CD4-positive, alpha-beta memory T cell (primary cell): ENCODE measurements at regions not wholly inside any gene's neighbourhood (a gene's known extent, or its start where the extent isn't known, plus 50 kb on each side); places are given as distances from the start of the nearest gene placed in this dataset.

Experiments
- CTCF ChIA-PET: fragments of 350-600 bp; sonication (Branson Sonifier 250); formaldehyde crosslinking; loops from one replicate; lab custom pipeline; 2021; ENCODE audit warnings: inconsistent platforms; ENCODE audit not compliant: partially characterized antibody; lab: Charles Lee
- POLR2A ChIA-PET: fragments of 350-600 bp; sonication (Branson Sonifier 250); formaldehyde crosslinking; loops from one replicate; lab custom pipeline; 2021; ENCODE audit not compliant: partially characterized antibody; lab: Charles Lee
- DNase-seq, 5 donors: peaks; one replicate each; pipeline versions ENCODE4 v3.0.0 to v3.0.0-alpha.2; 2020 to 2022; ENCODE audit warnings: mixed read lengths in 1 of 5
- H3K27ac ChIP-seq: one replicate; pipeline ENCODE4 v1.7.0; 2013; ENCODE audit warnings: low read depth, low read length
- H3K27me3 ChIP-seq: 2 replicates; pipeline ENCODE4 v1.7.0; 2013; ENCODE audit warnings: mild to moderate bottlenecking, low read length, moderate library complexity; ENCODE audit not compliant: insufficient read depth
- H3K36me3 ChIP-seq: 2 replicates; pipeline ENCODE4 v1.7.0; 2013; ENCODE audit warnings: mild to moderate bottlenecking, low read length, moderate library complexity; ENCODE audit not compliant: insufficient read depth
- H3K4me1 ChIP-seq: 2 replicates; pipeline ENCODE4 v1.7.0; 2013; ENCODE audit warnings: mild to moderate bottlenecking, low read length, moderate library complexity; ENCODE audit not compliant: insufficient read depth
- H3K4me3 ChIP-seq, 2 donors: one replicate each; pipeline ENCODE4 v1.7.0; 2013; ENCODE audit warnings: low read length in 2 of 2, mild to moderate bottlenecking in 1 of 2
- H3K9me3 ChIP-seq, 2 donors: one replicate each; pipeline ENCODE4 v1.7.0; 2013; ENCODE audit warnings: low read length in 2 of 2, control low read depth in 1 of 2; ENCODE audit not compliant: control insufficient read depth in 1 of 2
- H3K27ac Mint-ChIP-seq, 7 donors: one replicate each; pipeline ENCODE4 v1.8.0; 2020 to 2021; ENCODE audit warnings: mixed read lengths in 7 of 7, mild to moderate bottlenecking in 6 of 7, inconsistent platforms in 3 of 7, moderate library complexity in 3 of 7
- H3K27me3 Mint-ChIP-seq, 2 donors: one replicate each; pipeline ENCODE4 v1.8.0; 2020 to 2021; ENCODE audit warnings: mixed read lengths in 2 of 2
- H3K36me3 Mint-ChIP-seq, 2 donors: one replicate each; pipeline ENCODE4 v1.8.0; 2020 to 2021; ENCODE audit warnings: mixed read lengths in 2 of 2, inconsistent platforms in 1 of 2, mild to moderate bottlenecking in 1 of 2
- H3K4me1 Mint-ChIP-seq, 4 donors: one replicate each; pipeline ENCODE4 v1.8.0; 2020 to 2021; ENCODE audit warnings: mixed read lengths in 4 of 4, mild to moderate bottlenecking in 1 of 4
- H3K4me3 Mint-ChIP-seq, 8 donors: one replicate each; pipeline ENCODE4 v1.8.0; 2020 to 2021; ENCODE audit warnings: mixed read lengths in 8 of 8, mild to moderate bottlenecking in 7 of 8, moderate library complexity in 6 of 8, inconsistent platforms in 3 of 8
- H3K9me3 Mint-ChIP-seq, 8 donors: one replicate each; pipeline ENCODE4 v1.8.0; 2020 to 2021; ENCODE audit warnings: mixed read lengths in 8 of 8, mild to moderate bottlenecking in 5 of 8, inconsistent platforms in 3 of 8, moderate library complexity in 1 of 8
- intact Hi-C: fragments of 100-400 bp; cut with micrococcal nuclease; formaldehyde crosslinking; loops from one replicate; pipeline ENCODE4 v1.15.1; 2023

DNA sequence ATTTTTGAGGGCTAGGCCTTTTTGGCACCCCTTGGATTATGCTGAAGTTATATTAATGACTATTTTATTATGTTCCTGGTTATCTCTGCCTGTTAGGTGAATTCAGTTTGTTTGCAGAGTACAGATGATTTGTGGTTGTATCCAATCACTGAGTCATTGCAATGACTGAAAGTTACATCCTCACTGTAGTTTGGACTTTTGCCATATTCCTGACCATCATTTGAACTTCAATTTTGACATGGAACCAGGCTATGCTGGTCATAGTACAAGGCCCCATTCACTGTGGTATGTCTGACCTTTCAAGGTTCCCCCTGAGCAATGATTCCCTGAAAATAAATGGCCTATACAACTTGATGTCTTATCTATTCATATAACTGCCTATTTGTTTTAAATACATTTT lies 621.0 kb downstream of the CCER1 start:
- no peaks in the 10 kb centered on the region for H3K27me3 ChIP-seq
- Mint-ChIP-seq H3K27me3 (no peaks in the 10 kb centered on the region), H3K9me3 (no peaks in the 10 kb centered on the region), H3K27ac (no peak overlapping the region), H3K4me3 (no peak overlapping the region), H3K36me3 (no peaks in the 10 kb centered on the region), H3K4me1 (no peaks in the 10 kb centered on the region)
- H3K36me3 ChIP-seq, result no peaks in the 10 kb centered on the region
- intact Hi-C loops, result loop anchor here (10.0 kb wide), 1 partner anchor 789 kb away; no protein-coding TSS in a partner anchor
- ChIA-PET POLR2A (no interaction called here), CTCF (no interaction called here)
- no peak overlapping the region for H3K27ac ChIP-seq
- no peak for DNase-seq
- H3K4me3 ChIP-seq, result no peak overlapping the region
- H3K9me3 ChIP-seq, result no peaks in the 10 kb centered on the region
- H3K4me1 ChIP-seq, result no peaks in the 10 kb centered on the region

DNA sequence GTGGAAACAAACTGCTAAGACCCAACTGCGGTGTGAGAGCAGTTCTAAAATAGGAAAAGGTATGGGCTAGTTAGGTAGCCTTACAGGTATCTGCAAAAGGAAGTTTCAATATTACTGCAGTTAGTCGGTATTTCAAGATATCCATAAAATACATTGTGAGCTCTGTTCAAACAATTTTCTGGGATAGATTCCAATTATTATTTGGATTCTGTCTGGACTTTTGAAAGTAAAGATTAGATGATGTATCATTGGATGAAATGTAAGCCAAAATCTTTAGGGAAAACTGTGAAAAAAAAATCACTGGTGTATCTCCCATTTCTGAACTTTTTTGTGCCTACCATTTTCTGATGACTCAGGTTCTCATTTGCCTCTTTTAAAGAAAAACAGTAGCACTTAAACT lies 621.6 kb downstream of the CCER1 start:
- Histone ChIP-seq H3K27ac (no peak overlapping the region), H3K27me3 (no peaks in the 10 kb centered on the region), H3K9me3 (no peaks in the 10 kb centered on the region), H3K36me3 (no peaks in the 10 kb centered on the region), H3K4me1 (no peaks in the 10 kb centered on the region), H3K4me3 (no peak overlapping the region)
- Mint-ChIP-seq H3K9me3 (no peaks in the 10 kb centered on the region), H3K27me3 (no peaks in the 10 kb centered on the region), H3K27ac (no peak overlapping the region), H3K4me3 (no peak overlapping the region), H3K36me3 (no peaks in the 10 kb centered on the region), H3K4me1 (no peaks in the 10 kb centered on the region)
- ChIA-PET POLR2A (no interaction called here), CTCF (interaction anchor here (0.9 kb wide), 1 partner anchor 22 kb away, joined by 3 read pairs; no protein-coding TSS in a partner anchor)
- intact Hi-C loops, result loop anchor here (10.0 kb wide), 1 partner anchor 789 kb away; no protein-coding TSS in a partner anchor
- no peak for DNase-seq

DNA sequence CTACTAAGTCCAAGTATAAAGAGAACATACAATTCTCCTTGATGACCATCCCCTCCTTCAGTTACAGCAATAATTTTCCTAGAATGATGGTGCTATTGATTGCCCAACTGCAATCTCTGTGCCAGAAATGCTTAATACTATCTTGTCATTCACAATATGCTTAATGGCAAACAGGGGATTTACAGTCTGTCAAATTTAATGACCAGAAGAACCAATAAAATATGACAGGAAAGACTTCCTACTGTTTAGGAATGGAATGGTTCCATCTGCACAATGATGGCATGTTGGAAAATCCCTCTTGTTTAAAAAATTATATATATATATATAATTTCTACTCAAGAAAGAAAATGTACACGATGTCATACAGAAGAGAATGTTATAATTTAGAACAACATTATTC lies 623.2 kb downstream of the CCER1 start:
- intact Hi-C loops, result loop anchor here (10.0 kb wide), 1 partner anchor 787 kb away; no protein-coding TSS in a partner anchor
- CTCF ChIA-PET, result no interaction called here
- H3K27ac Mint-ChIP-seq, result no peak overlapping the region
- Histone ChIP-seq H3K9me3 (no peaks in the 10 kb centered on the region), H3K4me3 (no peak overlapping the region), H3K4me1 (no peaks in the 10 kb centered on the region), H3K27me3 (no peaks in the 10 kb centered on the region), H3K36me3 (no peaks in the 10 kb centered on the region), H3K27ac (no peak overlapping the region)
- H3K4me1 Mint-ChIP-seq, result no peaks in the 10 kb centered on the region
- POLR2A ChIA-PET, result no interaction called here
- H3K9me3 Mint-ChIP-seq, result no peaks in the 10 kb centered on the region
- no peak overlapping the region for H3K4me3 Mint-ChIP-seq
- DNase-seq, result no peak
- H3K27me3 Mint-ChIP-seq, result no peaks in the 10 kb centered on the region
- no peaks in the 10 kb centered on the region for H3K36me3 Mint-ChIP-seq

DNA sequence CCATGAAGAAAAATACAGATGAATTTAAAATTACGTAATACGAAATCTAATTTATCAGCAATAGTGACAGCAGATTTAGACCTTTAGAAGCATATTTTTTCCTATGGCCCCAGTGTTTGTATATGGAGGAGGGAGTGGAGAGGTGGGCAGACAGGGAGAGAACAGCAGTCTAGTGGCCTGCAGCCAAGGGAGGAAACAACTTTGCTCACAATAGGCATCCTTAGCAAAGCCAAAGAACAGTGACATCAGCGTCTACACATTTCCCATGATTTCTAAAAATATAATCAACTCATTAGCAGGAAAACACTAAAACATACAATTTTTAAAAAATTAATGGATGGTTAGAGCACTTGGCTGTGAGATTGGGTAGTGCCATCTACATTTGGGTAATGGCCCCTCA lies 622.6 kb upstream of the ATP2B1 start:
- Mint-ChIP-seq H3K4me1 (no peaks in the 10 kb centered on the region), H3K27ac (no peak overlapping the region), H3K9me3 (no peaks in the 10 kb centered on the region), H3K36me3 (no peaks in the 10 kb centered on the region), H3K4me3 (no peak overlapping the region), H3K27me3 (no peaks in the 10 kb centered on the region)
- intact Hi-C loops, result loop anchor here (10.0 kb wide), 1 partner anchor 786 kb away; no protein-coding TSS in a partner anchor
- H3K4me1 ChIP-seq, result no peaks in the 10 kb centered on the region
- H3K27ac ChIP-seq, result no peak overlapping the region
- no peaks in the 10 kb centered on the region for H3K27me3 ChIP-seq
- CTCF ChIA-PET, result no interaction called here
- H3K9me3 ChIP-seq, result no peaks in the 10 kb centered on the region
- POLR2A ChIA-PET, result no interaction called here
- no peaks in the 10 kb centered on the region for H3K36me3 ChIP-seq
- DNase-seq, result no peak
- H3K4me3 ChIP-seq, result no peak overlapping the region

DNA sequence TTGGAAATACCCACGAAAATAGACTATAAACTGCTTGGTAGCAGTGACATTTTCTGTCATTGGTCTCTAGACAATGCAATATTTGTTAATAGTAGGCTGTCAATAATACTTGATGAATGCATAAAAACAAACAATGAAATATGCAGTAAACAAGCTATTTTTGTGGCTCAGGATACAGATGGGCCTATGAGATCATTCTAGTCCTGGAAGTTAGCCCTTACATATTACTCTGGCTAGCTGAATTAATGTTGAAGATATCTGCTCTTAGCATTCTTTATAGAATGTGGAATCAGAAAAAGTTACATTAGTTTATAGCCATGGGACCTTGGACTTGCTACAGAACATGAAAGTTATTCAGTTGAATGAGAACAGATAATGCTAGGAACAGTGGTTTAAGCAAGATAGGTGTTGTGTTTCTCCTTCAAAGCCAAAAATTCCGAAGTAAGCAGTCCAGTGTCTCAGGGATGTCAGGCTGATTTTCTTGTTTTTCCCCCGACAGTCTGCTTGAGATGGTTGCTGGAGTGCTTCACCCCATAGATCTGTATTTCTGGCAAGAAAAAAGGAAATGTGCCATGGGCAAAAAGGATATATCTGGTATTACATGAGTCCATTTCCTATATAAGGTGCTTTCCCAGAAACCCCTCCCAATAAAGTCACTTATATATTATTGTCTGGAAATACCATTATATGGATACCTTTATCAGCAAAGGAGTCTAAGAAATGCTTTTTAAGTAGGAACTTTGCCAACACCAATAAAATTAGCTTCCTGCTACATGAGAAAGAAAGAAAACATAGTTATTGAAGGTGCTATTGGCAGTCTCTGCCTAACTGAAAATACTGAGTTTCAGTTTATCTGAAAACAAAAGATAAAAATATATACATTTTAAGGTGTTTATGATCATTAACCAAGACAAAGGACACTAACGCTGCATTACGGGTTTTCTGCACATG lies 619.4 kb upstream of the ATP2B1 start:
- no peaks in the 10 kb centered on the region for H3K4me1 Mint-ChIP-seq
- no peaks in the 10 kb centered on the region for H3K27me3 ChIP-seq
- intact Hi-C loops, result no loop called here
- no peaks in the 10 kb centered on the region for H3K36me3 Mint-ChIP-seq
- no peaks in the 10 kb centered on the region for H3K4me1 ChIP-seq
- no peaks in the 10 kb centered on the region for H3K36me3 ChIP-seq
- H3K4me3 ChIP-seq, result no peak overlapping the region
- no peaks in the 10 kb centered on the region for H3K27me3 Mint-ChIP-seq
- no peak overlapping the region for H3K4me3 Mint-ChIP-seq
- no peaks in the 10 kb centered on the region for H3K9me3 ChIP-seq
- DNase-seq, result no peak
- CTCF ChIA-PET, result no interaction called here
- POLR2A ChIA-PET, result no interaction called here
- H3K27ac ChIP-seq, result no peak overlapping the region
- H3K27ac Mint-ChIP-seq, result no peak overlapping the region
- no peaks in the 10 kb centered on the region for H3K9me3 Mint-ChIP-seq

DNA sequence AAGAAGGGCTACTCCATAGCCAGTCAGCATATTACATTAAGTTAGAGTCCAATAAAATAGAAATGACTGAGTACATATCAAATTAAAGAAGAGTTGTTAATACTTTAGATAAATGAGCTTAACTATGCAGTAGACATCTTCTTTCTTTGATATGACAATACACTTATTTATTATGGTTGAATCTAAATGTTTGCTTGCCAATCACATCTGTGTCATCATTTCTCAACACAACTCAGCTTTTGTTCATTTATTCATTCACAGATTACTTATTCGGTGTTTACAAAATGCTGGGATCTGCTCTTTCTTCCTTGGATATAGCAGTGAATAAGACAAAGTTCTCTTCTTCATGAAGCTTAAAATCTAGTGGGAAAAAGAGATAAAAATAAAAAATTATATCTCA lies 614.6 kb upstream of the ATP2B1 start:
- ChIA-PET CTCF (no interaction called here), POLR2A (no interaction called here)
- no peak overlapping the region for H3K4me3 Mint-ChIP-seq
- Histone ChIP-seq H3K27me3 (no peaks in the 10 kb centered on the region), H3K4me1 (no peaks in the 10 kb centered on the region), H3K9me3 (no peaks in the 10 kb centered on the region), H3K4me3 (no peak overlapping the region), H3K27ac (no peak overlapping the region), H3K36me3 (no peaks in the 10 kb centered on the region)
- no peaks in the 10 kb centered on the region for H3K4me1 Mint-ChIP-seq
- no peaks in the 10 kb centered on the region for H3K36me3 Mint-ChIP-seq
- no peak overlapping the region for H3K27ac Mint-ChIP-seq
- peaks cover 0 to 3% (median 0%) of the 10 kb centered on the region in 8 donors for H3K9me3 Mint-ChIP-seq
- peaks cover 2% of the 10 kb centered on the region in 2 donors for H3K27me3 Mint-ChIP-seq
- intact Hi-C loops, result no loop called here
- DNase-seq, result no peak

DNA sequence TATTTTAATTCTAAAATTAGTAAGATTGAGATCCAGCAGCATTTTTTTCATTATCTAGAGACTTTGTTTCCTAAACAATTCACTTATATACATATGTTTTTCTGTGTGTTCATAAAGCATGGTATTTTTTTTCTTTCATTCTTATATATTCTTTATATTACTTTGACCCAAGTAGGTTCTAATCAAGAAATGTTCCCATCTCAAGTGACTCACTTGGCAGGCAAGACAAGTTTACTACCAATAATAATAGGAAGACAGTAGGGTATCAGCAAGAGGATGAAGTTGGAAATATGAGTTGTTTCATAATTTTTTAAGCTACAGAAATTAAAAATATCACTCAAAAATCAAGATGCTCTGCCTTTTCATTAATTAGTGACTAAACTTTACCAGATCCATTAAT lies 613.4 kb upstream of the ATP2B1 start:
- H3K36me3 ChIP-seq, result no peaks in the 10 kb centered on the region
- no peak overlapping the region for H3K27ac ChIP-seq
- Mint-ChIP-seq H3K36me3 (no peaks in the 10 kb centered on the region), H3K27me3 (peaks cover 2% of the 10 kb centered on the region in 2 donors), H3K9me3 (peaks cover 0 to 3% (median 0%) of the 10 kb centered on the region in 8 donors), H3K4me3 (no peak overlapping the region), H3K4me1 (no peaks in the 10 kb centered on the region), H3K27ac (no peak overlapping the region)
- ChIA-PET CTCF (no interaction called here), POLR2A (no interaction called here)
- DNase-seq, result no peak
- intact Hi-C loops, result no loop called here
- H3K4me3 ChIP-seq, result no peak overlapping the region
- no peaks in the 10 kb centered on the region for H3K9me3 ChIP-seq
- no peaks in the 10 kb centered on the region for H3K4me1 ChIP-seq
- no peaks in the 10 kb centered on the region for H3K27me3 ChIP-seq
